GM18951 (cell line): ENCODE measurements at regions not wholly inside any gene's neighbourhood (a gene's known extent, or its start where the extent isn't known, plus 50 kb on each side); places are given as distances from the start of the nearest gene placed in this dataset.

Experiments
- POLR2A ChIP-seq: IDR thresholded peaks from 4 replicates; pipeline ENCODE4 v1.6.1; 2011; ENCODE audit warnings: mild to moderate bottlenecking; ENCODE audit not compliant: insufficient read length, insufficient read depth; ENCODE audit errors: extremely low read depth
- in situ Hi-C: fragments of 300-500 bp; cut with MboI; formaldehyde crosslinking; loops from one replicate; pipeline ENCODE4 v1.12.0; 2022; ENCODE audit warnings: low sequenced_read_pairs, mixed read lengths, inconsistent platforms; ENCODE audit not compliant: unreplicated experiment

DNA sequence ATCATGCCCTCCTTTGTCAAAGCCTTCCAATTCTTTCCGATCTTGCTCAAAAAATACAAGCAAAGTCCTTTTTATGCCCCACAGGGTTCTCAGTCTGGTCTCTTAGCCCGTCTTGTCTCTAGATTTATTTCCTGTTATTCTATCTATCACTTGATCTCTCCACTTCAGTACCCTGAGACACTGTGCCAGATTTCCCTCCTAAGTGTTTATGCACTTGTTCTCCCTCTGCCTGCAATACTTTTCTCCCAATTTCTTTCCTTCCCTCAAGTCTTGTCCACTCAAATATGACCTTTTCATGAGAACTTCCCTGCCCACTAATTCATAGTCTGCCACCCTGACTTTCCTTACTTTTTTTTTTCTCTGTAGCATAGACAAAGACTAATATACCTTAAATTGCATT, 141.4 kb downstream of the MBL2 start:
- in situ Hi-C loops = no loop called here
- TF ChIP-seq POLR2A = no peak

DNA sequence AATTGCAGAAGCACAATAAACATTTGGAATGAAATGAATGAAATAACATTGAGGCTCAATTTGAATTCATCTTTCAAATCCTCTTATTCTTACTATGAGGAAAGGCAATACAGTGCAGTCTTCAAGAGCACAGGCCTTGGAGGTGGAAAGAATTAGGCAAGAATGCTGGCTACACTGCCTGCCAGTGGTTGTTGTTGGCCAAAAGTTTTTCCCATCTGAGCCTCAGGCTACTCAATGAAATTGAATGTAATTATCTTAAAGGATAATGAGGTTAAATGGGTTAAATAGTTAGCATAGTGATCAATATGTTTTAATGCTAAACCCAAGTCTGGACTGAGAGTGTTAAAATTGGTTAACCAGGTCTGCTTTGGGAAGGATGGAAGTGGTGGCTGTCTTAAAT, 140.9 kb downstream of the MBL2 start:
- no peak for TF ChIP-seq POLR2A
- in situ Hi-C loops = no loop called here

DNA sequence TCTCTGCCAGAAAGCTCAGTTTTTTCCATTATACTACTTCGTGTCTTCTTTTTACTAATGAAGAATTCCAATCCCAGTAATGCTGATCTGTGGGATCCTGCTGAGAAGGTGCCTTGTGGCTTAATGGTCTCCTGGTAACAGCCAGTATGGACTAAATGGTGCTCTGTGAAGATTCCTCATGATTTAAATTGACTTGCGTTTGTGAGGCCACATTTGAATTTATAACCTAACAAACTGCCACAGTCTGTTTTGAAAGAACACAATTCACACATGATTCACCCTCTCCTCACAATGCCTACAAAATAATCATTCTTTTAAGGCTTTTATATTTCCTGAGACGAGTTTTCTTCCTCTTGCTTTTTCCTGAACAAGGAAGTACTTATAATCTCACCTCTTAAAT, 140.0 kb downstream of the MBL2 start:
- no peak for TF ChIP-seq POLR2A

DNA sequence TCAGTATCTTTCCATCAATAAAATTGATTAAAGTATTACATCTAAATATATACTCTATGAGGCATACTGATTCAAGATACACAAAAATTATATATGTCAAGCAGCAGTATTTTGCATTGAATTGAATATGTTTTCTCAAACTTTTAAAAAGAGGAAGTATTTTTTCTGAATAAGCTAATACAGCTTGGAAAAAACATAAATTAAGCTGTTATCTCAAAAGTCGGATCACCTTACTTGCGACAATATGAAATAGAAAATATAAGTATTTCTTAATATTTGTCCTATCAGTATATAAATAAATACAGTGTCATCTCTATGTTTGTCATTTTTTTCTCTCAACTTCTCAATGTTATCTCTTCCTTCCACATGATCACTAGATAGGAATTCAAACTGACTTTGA, 139.3 kb downstream of the MBL2 start:
- TF ChIP-seq POLR2A = no peak

More for the DNA sequence above, 140.0 kb downstream of the MBL2 start:
- in situ Hi-C loops = no loop called here

DNA sequence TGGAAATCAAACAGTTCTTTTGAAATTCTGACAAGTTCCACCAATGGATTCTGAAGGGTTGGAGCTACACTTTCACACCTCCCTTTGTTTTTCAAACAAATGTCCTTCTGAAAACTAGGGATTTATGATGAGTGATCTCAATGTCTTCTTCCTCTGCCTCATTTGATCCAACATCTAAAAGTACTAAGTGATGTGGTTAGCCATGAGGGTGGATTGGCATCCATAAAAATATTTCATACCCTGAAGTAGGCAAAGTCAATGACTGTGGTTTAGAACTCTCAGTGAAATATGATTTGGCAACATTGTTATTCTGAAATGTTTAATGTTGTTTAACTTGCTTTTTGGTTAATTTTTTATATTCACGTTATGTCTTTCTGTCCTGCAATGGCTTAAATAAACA, 136.9 kb downstream of the MBL2 start:
- no peak for TF ChIP-seq POLR2A
- in situ Hi-C loops = no loop called here

More for the DNA sequence above, 139.3 kb downstream of the MBL2 start:
- in situ Hi-C loops = no loop called here

DNA sequence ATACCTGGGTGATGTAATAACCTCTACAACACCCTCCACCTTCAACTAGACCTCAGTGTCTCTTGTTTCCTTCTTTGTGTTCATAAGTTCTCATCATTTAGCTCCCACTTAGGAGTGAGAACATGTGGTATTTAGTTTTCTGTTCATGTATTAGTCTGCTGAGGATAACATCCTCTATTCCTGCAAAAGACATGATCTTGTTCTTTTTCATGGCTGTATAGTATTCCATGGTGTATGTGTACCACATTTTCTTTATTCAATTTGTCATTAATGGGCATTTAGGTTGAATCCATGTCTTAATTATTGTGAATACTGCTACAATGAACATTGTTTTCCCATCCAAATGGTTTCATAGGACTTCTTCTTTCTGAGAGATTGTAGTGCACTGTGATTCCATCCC, 135.7 kb downstream of the MBL2 start:
- in situ Hi-C loops = no loop called here
- no peak for TF ChIP-seq POLR2A

DNA sequence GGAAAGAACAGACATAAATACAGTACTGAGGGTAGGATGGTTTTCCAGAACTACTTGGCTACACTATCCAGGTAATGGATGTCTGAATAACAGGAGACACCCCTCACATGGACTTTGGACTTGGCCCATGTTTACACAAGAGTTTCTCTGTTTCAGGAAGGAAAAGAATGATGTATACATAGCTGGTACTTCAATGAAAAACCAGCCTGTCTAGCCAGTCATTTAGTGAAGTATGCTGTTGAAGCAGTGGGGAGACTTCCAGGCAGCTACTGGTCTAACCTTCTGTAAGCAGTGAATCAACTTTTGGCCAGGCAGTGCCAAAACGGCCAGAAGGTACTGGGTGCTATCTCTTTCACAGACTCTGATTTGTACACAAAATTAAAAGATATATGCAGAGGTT, 135.0 kb downstream of the MBL2 start:
- in situ Hi-C loops = no loop called here
- no peak for TF ChIP-seq POLR2A

DNA sequence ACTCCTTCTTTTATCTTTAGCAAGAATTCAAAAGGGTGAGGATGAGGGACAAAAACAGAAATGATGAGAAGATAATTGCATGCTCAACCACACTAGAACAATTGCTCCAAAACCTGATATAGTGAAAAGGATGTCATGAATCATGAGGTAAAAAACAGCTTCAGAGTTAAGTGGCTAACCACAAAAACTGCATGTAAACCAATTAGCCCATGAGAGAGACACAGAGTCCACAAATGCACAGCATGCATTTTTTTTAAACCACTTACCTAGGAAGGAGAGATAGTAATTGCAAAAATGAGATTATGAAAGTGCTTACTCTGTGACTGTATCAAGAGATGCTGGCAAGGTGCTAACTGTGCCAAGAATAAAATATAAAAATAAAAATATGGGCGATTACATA, 132.9 kb downstream of the MBL2 start:
- in situ Hi-C loops = no loop called here
- TF ChIP-seq POLR2A = no peak

DNA sequence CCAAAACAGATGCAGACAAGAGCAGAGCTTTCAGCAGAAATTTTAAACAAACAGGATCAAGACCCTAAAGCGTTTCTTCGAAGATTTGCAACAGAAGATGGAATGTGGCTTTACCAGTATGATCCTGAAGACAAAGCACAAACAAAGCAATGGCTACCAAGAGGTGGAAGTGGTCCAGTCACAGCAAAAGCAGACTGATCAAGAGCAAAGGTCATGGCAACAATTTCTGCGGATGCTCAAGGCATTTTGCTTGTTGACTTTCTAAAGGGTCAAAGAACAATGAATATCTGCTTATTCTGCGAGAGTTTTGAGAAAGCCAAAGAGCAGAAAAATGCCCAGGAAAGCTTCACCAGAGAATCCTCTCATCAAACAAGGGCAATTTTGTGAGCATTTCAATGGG, 130.4 kb downstream of the MBL2 start:
- in situ Hi-C loops = no loop called here
- no peak for TF ChIP-seq POLR2A

DNA sequence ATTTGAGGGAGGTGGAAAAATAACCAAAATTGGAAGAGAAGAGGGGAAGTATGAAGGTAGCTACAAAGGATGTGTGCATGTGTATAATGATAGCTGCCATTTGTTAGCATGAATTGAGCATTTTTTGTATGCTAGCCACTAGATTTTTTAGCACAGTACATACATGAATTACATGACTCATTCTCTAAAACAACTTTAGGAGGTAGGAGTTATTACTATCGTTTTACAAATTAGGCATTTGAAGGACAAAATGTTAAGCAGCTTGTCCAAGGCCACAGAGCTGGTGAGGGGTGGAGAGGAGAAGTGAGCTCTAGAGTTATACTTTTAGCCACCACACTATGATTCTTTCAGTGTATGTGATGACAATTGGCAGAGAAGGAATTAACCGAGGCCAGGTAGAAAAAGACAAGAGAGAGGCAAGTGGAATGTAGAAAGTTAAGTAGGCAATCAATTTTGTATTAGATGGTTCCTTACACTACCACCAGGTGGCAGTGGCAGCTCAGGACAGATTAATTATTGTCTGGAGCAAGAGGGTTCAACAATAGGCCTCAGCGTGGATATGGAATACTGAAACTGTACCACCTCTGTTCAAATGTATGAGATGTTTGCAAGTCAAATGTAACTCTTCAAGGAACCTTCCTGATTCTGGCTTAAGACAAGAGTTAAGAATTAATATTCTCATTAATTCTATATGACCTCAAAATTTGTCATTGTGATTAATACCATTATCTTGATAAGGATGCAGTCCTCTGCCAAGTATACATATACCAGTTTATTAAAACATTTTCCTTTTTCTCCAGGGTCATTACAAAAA, 128.0 kb downstream of the MBL2 start:
- no peak for TF ChIP-seq POLR2A
- in situ Hi-C loops = no loop called here

DNA sequence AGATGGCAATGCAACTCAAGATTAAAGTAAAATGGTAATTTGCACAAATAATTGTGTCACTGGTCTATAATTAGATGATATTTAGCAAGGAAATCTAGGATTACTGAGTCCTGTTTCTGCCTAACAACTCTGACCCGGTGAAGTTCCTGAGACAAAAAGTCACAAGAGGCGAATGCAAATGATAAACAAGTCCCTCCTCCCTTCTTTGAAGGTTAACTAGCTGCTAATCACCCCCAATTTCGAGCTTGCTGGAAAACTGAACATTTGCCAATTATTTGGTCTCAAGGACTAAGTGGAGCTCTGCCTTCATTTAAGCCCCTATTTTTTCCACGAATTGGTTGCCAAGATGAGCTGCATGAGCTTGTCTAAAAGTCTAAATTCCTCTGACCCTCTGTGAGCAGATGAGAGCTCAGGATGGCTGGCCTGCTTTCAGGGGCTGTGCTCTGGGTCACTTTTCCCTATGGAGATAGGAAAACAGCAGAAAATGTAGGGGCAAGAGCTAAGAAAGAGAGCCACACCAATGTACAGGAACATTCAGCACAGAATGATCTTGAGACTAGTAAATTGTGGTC, 127.3 kb downstream of the MBL2 start:
- in situ Hi-C loops = no loop called here
- TF ChIP-seq POLR2A = no peak

DNA sequence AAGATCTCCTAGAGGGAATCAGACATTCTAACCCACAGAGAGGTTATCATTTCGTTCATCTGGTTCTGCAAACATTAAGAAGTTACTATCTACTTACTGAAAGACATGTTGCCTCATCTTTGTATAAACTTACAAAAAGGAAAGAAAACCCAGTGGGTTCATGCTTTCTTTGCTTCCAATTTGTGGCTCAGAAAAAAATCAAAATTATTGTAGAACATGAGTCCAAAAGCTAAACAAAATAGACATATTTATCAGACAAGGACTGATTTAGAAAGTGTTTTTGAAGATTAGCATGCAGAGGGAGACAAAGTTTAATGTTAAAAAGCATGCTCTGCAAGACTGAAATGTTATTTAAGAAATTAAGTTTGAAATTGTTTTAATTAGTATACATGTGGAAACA, 123.1 kb downstream of the MBL2 start:
- in situ Hi-C loops = no loop called here
- TF ChIP-seq POLR2A = no peak

DNA sequence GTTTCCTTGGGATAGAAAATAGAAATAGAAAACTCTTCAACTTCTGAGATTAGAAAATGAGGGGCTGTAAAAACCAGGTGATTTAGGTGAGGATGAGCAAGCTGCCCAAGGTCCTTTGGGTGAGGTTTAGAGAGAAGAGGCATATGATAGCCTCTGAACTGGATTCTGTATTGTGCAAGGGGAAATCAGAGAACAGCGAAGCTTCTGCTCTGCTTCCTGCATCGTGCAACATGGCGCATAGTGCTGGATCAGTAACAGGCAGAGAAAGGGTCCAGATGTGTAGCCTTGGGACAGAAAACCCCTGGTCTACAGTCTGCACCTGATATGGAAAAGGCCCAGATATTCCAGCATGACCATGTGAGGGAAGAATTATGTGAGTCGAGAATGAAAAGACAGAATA, 121.7 kb downstream of the MBL2 start:
- in situ Hi-C loops = no loop called here
- TF ChIP-seq POLR2A = no peak

DNA sequence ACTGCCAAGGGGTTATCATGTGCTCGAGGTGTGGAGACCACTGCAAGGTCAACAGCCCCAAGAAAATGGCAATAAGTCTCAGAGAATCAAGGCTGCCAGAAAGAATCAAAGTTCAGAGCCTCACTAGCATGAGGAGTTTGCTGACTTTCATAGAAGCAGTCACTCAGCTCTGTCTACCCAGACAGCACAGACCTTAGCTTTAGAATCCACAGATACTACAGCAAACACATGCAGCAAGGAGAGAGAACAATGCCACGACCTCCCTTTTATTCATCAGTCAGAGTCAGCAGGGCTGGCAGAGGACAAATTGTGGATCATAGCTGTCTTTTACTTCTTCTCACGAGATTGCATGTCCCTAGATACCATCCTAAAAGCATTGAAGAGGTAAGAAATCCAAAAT, 121.3 kb downstream of the MBL2 start:
- TF ChIP-seq POLR2A = no peak
- in situ Hi-C loops = no loop called here
